Keratinocyte (primary cell): ENCODE measurements at regions not wholly inside any gene's neighbourhood (a gene's known extent, or its start where the extent isn't known, plus 50 kb on each side); places are given as distances from the start of the nearest gene placed in this dataset.

Source experiments
- DNase-seq: peaks from one replicate; pipeline ENCODE4 v3.0.0-alpha.2; 2011; ENCODE audit warnings: low read depth, missing footprints, low spot score
- FAIRE-seq: peaks from 2 replicates; lab custom pipeline; 2011; peaks lifted over from hg19 to GRCh38; lab: Jason Lieb, UNC
- H2AFZ ChIP-seq: 2 replicates; pipeline ENCODE4 v1.6.0; 2012; ENCODE audit warnings: low read length, control low read depth, inconsistent platforms; ENCODE audit not compliant: control insufficient read depth
- H3K27ac ChIP-seq: 2 replicates; pipeline ENCODE4 v1.5.1; 2011; ENCODE audit warnings: low read length; ENCODE audit not compliant: control insufficient read depth, insufficient read depth
- H3K27me3 ChIP-seq: 3 replicates; pipeline ENCODE4 v1.6.0; 2011; ENCODE audit warnings: low read length; ENCODE audit not compliant: control insufficient read depth, insufficient read depth; ENCODE audit errors: extremely low read depth
- H3K36me3 ChIP-seq, 2 experiments: 2 replicates in 1 of 2; 3 replicates in 1 of 2; pipeline ENCODE4 v1.5.1; 2011; ENCODE audit warnings: low read length in 2 of 2, mild to moderate bottlenecking in 1 of 2; ENCODE audit not compliant: control insufficient read depth in 2 of 2, insufficient read depth in 2 of 2; ENCODE audit errors: extremely low read depth in 1 of 2
- H3K4me1 ChIP-seq: 3 replicates; pipeline ENCODE4 v1.5.1; 2011; ENCODE audit warnings: low read length; ENCODE audit not compliant: control insufficient read depth, insufficient read depth; ENCODE audit errors: extremely low read depth
- H3K4me2 ChIP-seq: 3 replicates; pipeline ENCODE4 v1.6.0; 2011; ENCODE audit warnings: low read depth, low read length; ENCODE audit not compliant: control insufficient read depth, insufficient read depth; ENCODE audit errors: extremely low read depth
- H3K4me3 ChIP-seq, 3 experiments: fragments of 200-600 bp in 1 of 3; sonication (generic) in 1 of 3; 2 replicates in 2 of 3; 3 replicates in 1 of 3; pipeline ENCODE4 v1.5.1; 2011 to 2016; ENCODE audit warnings: low read length in 3 of 3, mild to moderate bottlenecking in 3 of 3, control low read depth in 2 of 3, inconsistent platforms in 1 of 3, low read depth in 1 of 3, mixed read lengths in 1 of 3, mixed run types in 1 of 3, moderate library complexity in 1 of 3; ENCODE audit not compliant: control insufficient read depth in 2 of 3, insufficient read depth in 2 of 3; ENCODE audit errors: extremely low read depth in 1 of 3
- H3K79me2 ChIP-seq: 2 replicates; pipeline ENCODE4 v1.6.0; 2012; ENCODE audit warnings: low read length; ENCODE audit not compliant: control insufficient read depth, insufficient read depth
- H3K9ac ChIP-seq: 3 replicates; pipeline ENCODE4 v1.6.0; 2011; ENCODE audit warnings: low read length; ENCODE audit not compliant: control insufficient read depth, insufficient read depth; ENCODE audit errors: extremely low read depth
- H3K9me1 ChIP-seq: 3 replicates; pipeline ENCODE4 v1.6.0; 2011; ENCODE audit warnings: low read length; ENCODE audit not compliant: control insufficient read depth, insufficient read depth; ENCODE audit errors: extremely low read depth
- H3K9me3 ChIP-seq: 2 replicates; pipeline ENCODE4 v1.5.1; 2012; ENCODE audit warnings: low read depth, low read length; ENCODE audit not compliant: control insufficient read depth
- H4K20me1 ChIP-seq: 3 replicates; pipeline ENCODE4 v1.6.0; 2011; ENCODE audit warnings: low read length; ENCODE audit not compliant: control insufficient read depth, insufficient read depth; ENCODE audit errors: extremely low read depth
- CTCF ChIP-seq, 3 experiments: IDR thresholded peaks in 1 of 3; conservative IDR thresholded peaks in 1 of 3; optimal IDR thresholded peaks in 1 of 3; 2 replicates in 2 of 3; 3 replicates in 1 of 3; pipeline versions ENCODE3 to v1.5.1; 2011; ENCODE audit warnings: low read length in 3 of 3, mild to moderate bottlenecking in 3 of 3, moderate library complexity in 2 of 3, control low read depth in 1 of 3, inconsistent platforms in 1 of 3; ENCODE audit not compliant: insufficient read depth in 2 of 3; ENCODE audit errors: extremely low read depth in 1 of 3
- EZH2 ChIP-seq: IDR thresholded peaks from one replicate; pipeline ENCODE4 v1.6.1; 2012; ENCODE audit warnings: inconsistent platforms, mild to moderate bottlenecking, low read length, moderate library complexity
- dilution Hi-C: fragments of 300-500 bp; cut with MboI; formaldehyde crosslinking; loops from one replicate; pipeline ENCODE4 v1.7.0; 2020; ENCODE audit warnings: low sequenced_read_pairs; ENCODE audit not compliant: extremely low pct_ligation_motif_present

GRCh38 chr12:112728864-112729263 lies 62.7 kb upstream of the RPH3A start:
- Histone ChIP-seq H3K27me3 (no peaks in the 10 kb centered on the region), H3K4me3 (no peak overlapping the region)

GRCh38 chr12:112734859-112735695 lies 56.5 kb upstream of the RPH3A start:
- TF ChIP-seq CTCF (optimal IDR thresholded peaks at IDR 0.05 in 1 of 3, IDR thresholded peaks at IDR 0.05 in 1 of 3, conservative IDR thresholded peaks at IDR 0.05 in 1 of 3; ENCODE audit: extremely low read depth in 1 of 3, insufficient read depth in 2 of 3, low read length in 3 of 3) (no peak), EZH2 (no peak)
- Histone ChIP-seq H2AFZ (no peak overlapping the region), H3K4me1 (no peaks in the 10 kb centered on the region), H3K9me3 (no peaks in the 10 kb centered on the region), H3K27ac (no peak overlapping the region), H3K36me3 (no peaks in the 10 kb centered on the region), H3K4me2 (no peak overlapping the region), H3K4me3 (no peak overlapping the region), H3K9me1 (no peaks in the 10 kb centered on the region), H3K79me2 (no peaks in the 10 kb centered on the region), H3K9ac (no peak overlapping the region), H4K20me1 (no peaks in the 10 kb centered on the region), H3K27me3 (no peaks in the 10 kb centered on the region)
- dilution Hi-C loops: no loop called here
- FAIRE-seq (no peak), DNase-seq (no peak)

More at GRCh38 chr12:112728864-112729263, 62.7 kb upstream of the RPH3A start:
- Histone ChIP-seq H4K20me1 (no peaks in the 10 kb centered on the region), H3K27ac (no peak overlapping the region), H3K9ac (no peak overlapping the region), H3K4me1 (no peaks in the 10 kb centered on the region), H2AFZ (no peak overlapping the region), H3K36me3 (no peaks in the 10 kb centered on the region), H3K79me2 (no peaks in the 10 kb centered on the region), H3K4me2 (no peak overlapping the region), H3K9me3 (no peaks in the 10 kb centered on the region), H3K9me1 (no peaks in the 10 kb centered on the region)
- dilution Hi-C loops: no loop called here
- DNase-seq: no peak
- FAIRE-seq: no peak
- TF ChIP-seq EZH2 (no peak), CTCF (optimal IDR thresholded peaks at IDR 0.05 in 1 of 3, IDR thresholded peaks at IDR 0.05 in 1 of 3, conservative IDR thresholded peaks at IDR 0.05 in 1 of 3; ENCODE audit: extremely low read depth in 1 of 3, insufficient read depth in 2 of 3, low read length in 3 of 3) (no peak)
